Ectodermal cell (in vitro differentiated cells): ENCODE measurements at regions not wholly inside any gene's neighbourhood (a gene's known extent, or its start where the extent isn't known, plus 50 kb on each side); places are given as distances from the start of the nearest gene placed in this dataset.

Experiments used
- H3K27ac ChIP-seq: 2 replicates; pipeline ENCODE4 v1.7.0; 2013; ENCODE audit warnings: mild to moderate bottlenecking, low read depth, low read length; ENCODE audit not compliant: insufficient read depth, poor library complexity, severe bottlenecking
- H3K27me3 ChIP-seq: 2 replicates; pipeline ENCODE4 v1.7.0; 2013; ENCODE audit warnings: mild to moderate bottlenecking, low read length; ENCODE audit not compliant: insufficient read depth, control insufficient read depth, poor library complexity, severe bottlenecking
- H3K36me3 ChIP-seq: one replicate; pipeline ENCODE4 v1.7.0; 2013; ENCODE audit warnings: low read length; ENCODE audit not compliant: control insufficient read depth, insufficient read depth
- H3K4me1 ChIP-seq: one replicate; pipeline ENCODE4 v1.7.0; 2013; ENCODE audit warnings: low read length; ENCODE audit not compliant: control insufficient read depth, insufficient read depth
- H3K4me3 ChIP-seq: 2 replicates; pipeline ENCODE4 v1.7.0; 2013; ENCODE audit warnings: low read depth, low read length, control low read depth; ENCODE audit not compliant: insufficient read depth
- H3K9me3 ChIP-seq: 2 replicates; pipeline ENCODE4 v1.7.0; 2013; ENCODE audit warnings: mild to moderate bottlenecking, low read length, moderate library complexity; ENCODE audit not compliant: control insufficient read depth
- WGBS, 2 experiments: methylation state at CpG; one replicate each; pipeline ENCODE4 v1.1.7; 2013; ENCODE audit warnings: missing lambda C conversion rate in 2 of 2; 5-methylcytosine and 5-hydroxymethylcytosine counted together

DNA sequence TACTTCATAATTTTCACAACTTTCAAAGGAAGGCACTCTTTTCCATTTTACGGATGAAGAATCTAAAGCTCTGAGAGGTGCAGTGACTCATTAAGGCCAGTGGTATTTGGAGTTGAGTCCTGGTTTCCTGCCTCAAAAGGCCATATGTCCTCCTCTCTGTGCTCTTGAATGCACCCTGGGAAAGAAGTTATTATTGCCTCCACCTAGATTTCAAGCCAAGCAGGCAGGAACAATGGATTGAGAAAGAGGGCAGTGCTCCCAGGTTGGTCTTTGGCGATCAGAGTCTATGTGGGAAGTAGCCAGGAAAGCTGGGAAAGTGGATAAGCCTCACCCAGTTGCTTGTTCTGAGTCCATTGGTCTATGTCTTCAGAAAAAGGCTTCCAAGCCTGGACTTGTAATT is 165.0 kb downstream of the MAFB start:
- H3K4me3 ChIP-seq, result no peak overlapping the region
- 91% methylated on average over 2 of the region's 2 CpGs for WGBS, 2 experiments
- H3K36me3 ChIP-seq, result no peaks in the 10 kb centered on the region
- no peak overlapping the region for H3K27ac ChIP-seq
- H3K27me3 ChIP-seq, result no peaks in the 10 kb centered on the region
- no peaks in the 10 kb centered on the region for H3K4me1 ChIP-seq
- no peaks in the 10 kb centered on the region for H3K9me3 ChIP-seq

DNA sequence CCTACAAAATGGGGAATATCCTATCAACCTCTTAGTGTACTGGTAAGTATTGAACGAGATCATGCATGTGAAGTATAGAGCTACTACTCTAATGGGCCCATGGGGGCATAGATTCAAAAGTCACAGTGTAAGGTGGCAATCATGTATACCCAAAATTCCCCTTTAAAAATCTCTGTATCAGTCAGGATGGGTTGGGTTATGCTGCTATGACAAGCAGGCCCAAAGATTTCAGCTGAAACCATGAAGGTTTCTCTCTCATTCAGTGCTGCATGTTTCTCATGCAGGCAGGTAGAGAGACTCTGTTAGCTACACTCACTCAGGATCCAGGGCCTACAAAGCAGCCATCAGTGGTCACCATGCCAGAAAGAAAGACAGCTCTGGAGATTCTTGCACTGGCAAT is 166.6 kb downstream of the MAFB start:
- 75 to 100% methylated on average over 1 of the region's 1 CpG for WGBS, 2 experiments
- H3K36me3 ChIP-seq, result no peaks in the 10 kb centered on the region
- H3K4me3 ChIP-seq, result no peak overlapping the region
- H3K27ac ChIP-seq, result no peak overlapping the region
- H3K9me3 ChIP-seq, result no peaks in the 10 kb centered on the region
- H3K27me3 ChIP-seq, result no peaks in the 10 kb centered on the region
- H3K4me1 ChIP-seq, result no peaks in the 10 kb centered on the region

- Histone ChIP-seq H3K27ac (no peak overlapping the region), H3K4me3 (no peak overlapping the region), H3K27me3 (no peaks in the 10 kb centered on the region), H3K4me1 (no peaks in the 10 kb centered on the region), H3K36me3 (no peaks in the 10 kb centered on the region), H3K9me3 (no peaks in the 10 kb centered on the region)
- WGBS, 2 experiments, result 94 to 100% methylated on average over 1 of the region's 1 CpG
Observed at GRCh38 chr20:40521962-40522361, 167.1 kb downstream of the MAFB start.

GRCh38 chr20:40519918-40520317 is 169.1 kb downstream of the MAFB start:
- no peaks in the 10 kb centered on the region for H3K9me3 ChIP-seq

GRCh38 chr20:40512994-40513393 is 176.0 kb downstream of the MAFB start:
- Histone ChIP-seq H3K27ac (no peak overlapping the region), H3K27me3 (peaks cover 4% of the 10 kb centered on the region), H3K4me3 (no peak overlapping the region), H3K4me1 (peaks cover 6% of the 10 kb centered on the region), H3K36me3 (no peaks in the 10 kb centered on the region), H3K9me3 (no peaks in the 10 kb centered on the region)
- WGBS, 2 experiments, result 94% methylated on average over 4 of the region's 4 CpGs

More at GRCh38 chr20:40519918-40520317, 169.1 kb downstream of the MAFB start:
- Histone ChIP-seq H3K27me3 (no peaks in the 10 kb centered on the region), H3K4me1 (no peaks in the 10 kb centered on the region), H3K27ac (no peak overlapping the region), H3K36me3 (no peaks in the 10 kb centered on the region), H3K4me3 (no peak overlapping the region)
- 87 to 93% methylated on average over 3 of the region's 3 CpGs for whole genome bisulfite sequencing, 2 experiments

DNA sequence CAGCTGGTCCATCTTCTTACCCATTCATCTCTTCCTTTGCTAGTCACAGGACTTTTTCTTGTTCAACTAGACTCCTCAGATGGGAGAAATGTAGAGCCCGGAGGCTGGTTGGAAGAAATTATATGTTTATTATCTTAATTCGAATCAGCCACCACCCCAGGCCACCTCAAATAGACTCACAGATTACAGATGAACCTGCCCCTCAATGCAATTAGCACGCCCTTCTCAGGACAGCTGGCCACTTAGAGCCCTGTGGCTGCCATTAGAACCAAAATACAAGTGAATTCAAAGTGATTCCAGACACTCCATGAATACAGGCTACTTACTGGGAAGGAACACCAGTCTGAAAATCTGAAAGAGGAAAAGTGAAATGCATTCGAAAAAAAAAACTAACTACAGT is 176.4 kb downstream of the MAFB start:
- Histone ChIP-seq H3K27me3 (peaks cover 4% of the 10 kb centered on the region), H3K9me3 (no peaks in the 10 kb centered on the region), H3K4me3 (no peak overlapping the region), H3K4me1 (peaks cover 6% of the 10 kb centered on the region), H3K36me3 (no peaks in the 10 kb centered on the region), H3K27ac (no peak overlapping the region)
- WGBS, 2 experiments, result 88 to 93% methylated on average over 2 to 4 of the region's 4 CpGs

DNA sequence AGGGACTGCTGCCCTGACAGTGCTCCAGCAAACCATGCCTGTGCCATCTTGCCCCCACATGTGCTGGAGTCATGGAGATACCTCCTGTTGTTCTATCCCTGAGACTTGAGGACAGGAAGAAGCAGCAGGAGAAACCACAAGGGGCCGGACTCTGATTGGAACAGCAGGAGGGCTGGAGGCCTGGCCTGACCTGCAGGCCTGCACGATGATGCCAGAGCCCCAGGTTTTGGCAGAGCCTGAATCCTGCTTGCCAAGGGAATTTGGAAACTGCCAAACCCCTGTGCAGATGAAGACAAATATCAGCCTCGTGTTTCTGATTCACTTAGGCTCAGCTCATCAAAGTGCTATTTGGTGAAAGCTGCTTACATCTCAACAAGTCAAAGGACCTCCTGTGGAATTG is 177.6 kb downstream of the MAFB start:
- H3K4me1 ChIP-seq, result peaks cover 6% of the 10 kb centered on the region
- no peak overlapping the region for H3K4me3 ChIP-seq
- H3K9me3 ChIP-seq, result no peaks in the 10 kb centered on the region
- H3K27ac ChIP-seq, result no peak overlapping the region
- no peaks in the 10 kb centered on the region for H3K36me3 ChIP-seq
- peaks cover 4% of the 10 kb centered on the region for H3K27me3 ChIP-seq
- 63 to 66% methylated on average over 3 of the region's 3 CpGs for WGBS, 2 experiments

DNA sequence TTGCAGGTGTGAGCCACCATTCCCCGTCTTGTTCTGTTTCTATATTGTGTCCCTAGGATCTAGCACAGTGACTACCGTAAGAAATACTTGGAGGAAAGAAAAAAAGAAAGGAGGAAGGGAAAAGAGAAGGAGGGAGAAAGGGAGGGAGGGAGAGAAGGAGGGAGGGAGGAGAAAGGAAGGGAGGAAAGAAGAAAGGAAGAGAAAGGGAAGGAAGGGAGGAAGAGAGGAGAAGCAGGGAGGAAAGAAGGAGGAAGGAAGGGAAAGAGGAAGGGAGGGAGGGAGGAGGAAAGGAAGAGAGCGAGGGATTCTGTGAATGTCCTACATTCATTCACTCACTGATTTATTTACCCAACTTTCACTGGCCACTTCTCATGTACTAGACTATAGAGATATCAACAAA is 178.4 kb downstream of the MAFB start:
- 91 to 95% methylated on average over 3 of the region's 3 CpGs for WGBS, 2 experiments
- Histone ChIP-seq H3K27ac (no peak overlapping the region), H3K4me1 (peaks cover 6% of the 10 kb centered on the region), H3K27me3 (peaks cover 4% of the 10 kb centered on the region), H3K36me3 (no peaks in the 10 kb centered on the region), H3K4me3 (no peak overlapping the region), H3K9me3 (no peaks in the 10 kb centered on the region)

- Histone ChIP-seq H3K36me3 (no peaks in the 10 kb centered on the region), H3K27me3 (peaks cover 10% of the 10 kb centered on the region), H3K4me1 (peaks cover 10% of the 10 kb centered on the region), H3K27ac (no peak overlapping the region), H3K4me3 (no peak overlapping the region), H3K9me3 (no peaks in the 10 kb centered on the region)
Observed at GRCh38 chr20:40508821-40509220, 180.2 kb downstream of the MAFB start.

GRCh38 chr20:40506537-40506939 is 182.5 kb downstream of the MAFB start:
- WGBS, 2 experiments, result 86 to 89% methylated on average over 9 of the region's 9 CpGs

GRCh38 chr20:40503119-40503518 is 185.9 kb downstream of the MAFB start:
- no peaks in the 10 kb centered on the region for H3K36me3 ChIP-seq
- H3K4me3 ChIP-seq, result no peak overlapping the region
- peaks cover 16% of the 10 kb centered on the region for H3K4me1 ChIP-seq
- H3K9me3 ChIP-seq, result no peaks in the 10 kb centered on the region
- H3K27ac ChIP-seq, result peak overlapping the region; percentile 41
- peaks cover 28% of the 10 kb centered on the region for H3K27me3 ChIP-seq
- 65 to 72% methylated on average over 3 of the region's 3 CpGs for WGBS, 2 experiments

More at GRCh38 chr20:40506537-40506939, 182.5 kb downstream of the MAFB start:
- Histone ChIP-seq H3K4me3 (no peak overlapping the region), H3K9me3 (no peaks in the 10 kb centered on the region), H3K36me3 (no peaks in the 10 kb centered on the region), H3K4me1 (peaks cover 21% of the 10 kb centered on the region), H3K27ac (no peak overlapping the region), H3K27me3 (peaks cover 13% of the 10 kb centered on the region)
